Epithelial cell of proximal tubule (primary cell): ENCODE measurements at regions not wholly inside any gene's neighbourhood (a gene's known extent, or its start where the extent isn't known, plus 50 kb on each side); places are given as distances from the start of the nearest gene placed in this dataset.

Source experiments
- DNase-seq: peaks from one replicate; pipeline ENCODE4 v3.0.0-alpha.2; 2011; ENCODE audit warnings: low read depth
- H3K4me3 ChIP-seq: 2 replicates; pipeline ENCODE4 v1.5.1; 2011; ENCODE audit warnings: low read depth, mild to moderate bottlenecking, low read length
- CTCF ChIP-seq: conservative IDR thresholded peaks from 2 replicates; pipeline ENCODE4 v1.5.1; 2012; ENCODE audit warnings: low read depth, mild to moderate bottlenecking, low read length

DNA sequence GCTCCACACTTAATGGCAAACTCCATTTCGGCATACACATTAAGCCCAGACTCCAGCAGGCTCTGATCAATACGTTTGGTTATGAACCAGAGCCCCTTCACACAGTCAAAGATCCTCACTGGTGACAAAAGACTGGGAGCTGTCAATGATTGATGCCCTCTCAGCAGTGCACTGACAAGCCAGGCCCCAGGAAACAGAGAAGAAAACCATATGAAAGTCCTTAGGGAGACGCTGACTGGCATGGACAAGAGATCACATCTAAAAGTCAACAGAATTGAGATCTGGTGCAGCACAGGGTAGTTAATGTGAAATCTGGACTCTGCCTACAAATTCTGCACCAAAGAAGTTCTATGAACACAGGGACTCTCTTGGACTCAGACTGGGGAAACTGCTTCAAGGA is 600.9 kb upstream of the NRP1 start:
- TF ChIP-seq CTCF, result no peak

DNA sequence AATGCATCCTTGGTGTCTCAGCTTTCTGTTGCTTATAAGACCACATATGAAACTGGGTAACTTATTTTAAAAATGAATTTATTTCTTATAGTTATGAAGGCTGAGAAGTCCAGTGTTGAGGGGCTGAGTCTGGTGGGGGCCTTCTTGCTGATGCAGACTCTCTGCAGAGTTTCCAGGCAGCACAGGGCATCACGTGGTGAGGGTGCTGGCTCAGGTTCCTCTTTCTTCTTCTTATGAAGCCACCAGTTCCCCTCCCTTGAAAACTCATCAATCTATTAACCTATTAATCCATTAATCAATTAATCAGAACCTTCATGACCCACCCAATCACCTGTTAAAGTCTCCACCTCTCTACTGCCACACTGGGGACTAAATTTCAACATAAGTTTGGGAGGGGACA is 595.6 kb upstream of the NRP1 start:
- no peak for DNase-seq
- no peak overlapping the region for H3K4me3 ChIP-seq
- no peak for TF ChIP-seq CTCF

More for the DNA sequence above, 600.9 kb upstream of the NRP1 start:
- DNase-seq, result no peak
- H3K4me3 ChIP-seq, result no peak overlapping the region

- DNase-seq, result peak; percentile 40
- no peak overlapping the region for H3K4me3 ChIP-seq
- TF ChIP-seq CTCF, result no peak
Observed at GRCh38 chr10:33927347-33927746, 592.9 kb upstream of the NRP1 start.

DNA sequence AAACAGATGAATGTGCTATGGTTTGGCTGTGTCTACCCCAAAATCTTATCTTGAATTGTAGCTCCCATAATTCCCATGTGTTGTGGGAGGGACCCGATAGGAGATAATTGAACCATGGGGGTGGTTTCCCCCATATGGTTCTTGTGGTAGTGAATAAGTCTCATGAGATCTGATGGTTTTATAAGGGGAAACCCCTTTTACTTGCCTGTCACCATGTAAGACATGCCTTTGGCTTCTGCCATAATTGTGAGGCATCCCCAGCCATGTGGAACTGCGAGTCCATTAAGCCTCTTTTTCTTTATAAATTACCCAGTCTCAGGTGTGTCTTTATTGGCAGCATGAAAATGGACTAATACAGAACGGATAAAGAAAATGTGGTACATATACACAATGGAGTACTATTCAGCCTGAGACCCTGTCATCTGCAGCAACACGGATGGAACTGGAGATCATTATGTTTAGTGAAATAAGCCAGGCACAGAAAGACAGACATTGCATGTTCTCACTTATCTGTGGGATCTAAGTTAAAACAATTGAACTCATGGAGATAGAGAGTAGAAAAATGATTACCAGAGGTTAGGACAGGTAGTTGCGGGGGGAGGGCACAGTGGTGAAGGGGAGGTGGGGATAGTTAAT is 587.6 kb upstream of the NRP1 start:
- H3K4me3 ChIP-seq, result no peak overlapping the region
- no peak for TF ChIP-seq CTCF
- no peak for DNase-seq

DNA sequence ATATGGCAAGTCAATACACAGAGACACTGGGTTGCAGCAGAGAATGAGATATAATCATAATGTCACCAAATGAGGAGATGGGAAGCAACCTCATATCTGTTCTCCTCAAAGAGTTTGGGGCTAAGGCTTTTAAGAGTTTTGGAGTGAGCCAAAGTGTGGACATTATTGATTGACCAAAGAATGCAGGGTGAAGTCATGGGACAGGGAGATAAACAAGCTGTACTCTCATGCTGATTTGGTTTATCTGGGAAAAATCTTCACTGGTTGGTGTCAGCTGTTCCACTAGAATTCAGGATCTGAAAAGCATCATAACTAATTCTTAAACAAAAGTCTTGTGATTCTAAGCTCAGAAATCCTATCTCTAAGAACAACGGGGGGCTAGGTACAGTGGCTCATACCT is 585.9 kb upstream of the NRP1 start:
- DNase-seq, result no peak

GRCh38 chr10:33919244-33919643 is 584.8 kb upstream of the NRP1 start:
- no peak for DNase-seq
- no peak for TF ChIP-seq CTCF
- H3K4me3 ChIP-seq, result no peak overlapping the region

More for the DNA sequence above, 585.9 kb upstream of the NRP1 start:
- no peak overlapping the region for H3K4me3 ChIP-seq
- no peak for TF ChIP-seq CTCF

- DNase-seq, result no peak
- TF ChIP-seq CTCF, result no peak
- no peak overlapping the region for H3K4me3 ChIP-seq
Observed at GRCh38 chr10:33917069-33917780, 582.8 kb upstream of the NRP1 start.
